ENCODE measurements at regions not wholly inside any gene's neighbourhood (a gene's known extent, or its start where the extent isn't known, plus 50 kb on each side); places are given as distances from the start of the nearest gene placed in this dataset.

GRCh38 chr19:29324717-29325116, 111.8 kb upstream of the UQCRFS1 start:
- TF ChIP-seq POLR2AphosphoS5 (IDR thresholded peaks at IDR 0.05; ENCODE audit: low read depth, low read length): no peak
- TF ChIP-seq, protein P1, sequence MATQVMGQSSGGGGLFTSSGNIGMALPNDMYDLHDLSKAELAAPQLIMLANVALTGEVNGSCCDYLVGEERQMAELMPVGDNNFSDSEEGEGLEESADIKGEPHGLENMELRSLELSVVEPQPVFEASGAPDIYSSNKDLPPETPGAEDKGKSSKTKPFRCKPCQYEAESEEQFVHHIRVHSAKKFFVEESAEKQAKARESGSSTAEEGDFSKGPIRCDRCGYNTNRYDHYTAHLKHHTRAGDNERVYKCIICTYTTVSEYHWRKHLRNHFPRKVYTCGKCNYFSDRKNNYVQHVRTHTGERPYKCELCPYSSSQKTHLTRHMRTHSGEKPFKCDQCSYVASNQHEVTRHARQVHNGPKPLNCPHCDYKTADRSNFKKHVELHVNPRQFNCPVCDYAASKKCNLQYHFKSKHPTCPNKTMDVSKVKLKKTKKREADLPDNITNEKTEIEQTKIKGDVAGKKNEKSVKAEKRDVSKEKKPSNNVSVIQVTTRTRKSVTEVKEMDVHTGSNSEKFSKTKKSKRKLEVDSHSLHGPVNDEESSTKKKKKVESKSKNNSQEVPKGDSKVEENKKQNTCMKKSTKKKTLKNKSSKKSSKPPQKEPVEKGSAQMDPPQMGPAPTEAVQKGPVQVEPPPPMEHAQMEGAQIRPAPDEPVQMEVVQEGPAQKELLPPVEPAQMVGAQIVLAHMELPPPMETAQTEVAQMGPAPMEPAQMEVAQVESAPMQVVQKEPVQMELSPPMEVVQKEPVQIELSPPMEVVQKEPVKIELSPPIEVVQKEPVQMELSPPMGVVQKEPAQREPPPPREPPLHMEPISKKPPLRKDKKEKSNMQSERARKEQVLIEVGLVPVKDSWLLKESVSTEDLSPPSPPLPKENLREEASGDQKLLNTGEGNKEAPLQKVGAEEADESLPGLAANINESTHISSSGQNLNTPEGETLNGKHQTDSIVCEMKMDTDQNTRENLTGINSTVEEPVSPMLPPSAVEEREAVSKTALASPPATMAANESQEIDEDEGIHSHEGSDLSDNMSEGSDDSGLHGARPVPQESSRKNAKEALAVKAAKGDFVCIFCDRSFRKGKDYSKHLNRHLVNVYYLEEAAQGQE (IDR thresholded peaks at IDR 0.05; ENCODE audit: insufficient read depth in 1 of 2, low read depth in 2 of 2, low read length in 2 of 2): no peak

Measured in PFSK-1 (cell line).